CD14-positive monocyte (primary cell): ENCODE measurements at regions not wholly inside any gene's neighbourhood (a gene's known extent, or its start where the extent isn't known, plus 50 kb on each side); places are given as distances from the start of the nearest gene placed in this dataset.

Experiments
- DNase-seq, 3 donors: peaks; one replicate each; pipeline ENCODE4 v3.0.0-alpha.2; 2011 to 2022
- H2AFZ ChIP-seq: 2 replicates; pipeline ENCODE4 v1.6.0; 2012; ENCODE audit warnings: mild to moderate bottlenecking, low read depth, low read length, inconsistent platforms; ENCODE audit not compliant: insufficient read depth, poor library complexity, severe bottlenecking
- H3K27ac ChIP-seq, 2 donors: 1 replicate in 1 of 2; 2 replicates in 1 of 2; pipeline ENCODE4 v1.5.1; 2012 to 2013; ENCODE audit warnings: low read length in 2 of 2, control low read depth in 1 of 2, inconsistent platforms in 1 of 2, low read depth in 1 of 2, mild to moderate bottlenecking in 1 of 2
- H3K27me3 ChIP-seq, 2 donors: one replicate each; pipeline versions ENCODE4 v1.6.0 to v1.6.1; 2011 to 2013; ENCODE audit warnings: low read length in 2 of 2; ENCODE audit not compliant: control insufficient read depth in 2 of 2, insufficient read depth in 2 of 2
- H3K36me3 ChIP-seq, 2 donors: replicated peaks in 1 of 2; 1 replicate in 1 of 2; 2 replicates in 1 of 2; pipeline versions ENCODE4 v1.5.1 to v1.6.1; 2012 to 2013; ENCODE audit warnings: low read length in 2 of 2, control low read depth in 1 of 2, inconsistent platforms in 1 of 2, mild to moderate bottlenecking in 1 of 2; ENCODE audit not compliant: insufficient read depth in 2 of 2, control insufficient read depth in 1 of 2
- H3K4me1 ChIP-seq, 2 donors: 1 replicate in 1 of 2; 2 replicates in 1 of 2; pipeline versions ENCODE4 v1.5.1 to v1.6.1; 2012 to 2013; ENCODE audit warnings: low read length in 2 of 2, control low read depth in 1 of 2, inconsistent platforms in 1 of 2, mild to moderate bottlenecking in 1 of 2, moderate library complexity in 1 of 2; ENCODE audit not compliant: insufficient read depth in 2 of 2, control insufficient read depth in 1 of 2
- H3K4me2 ChIP-seq: replicated peaks from 2 replicates; pipeline ENCODE3; 2012; ENCODE audit warnings: low read length, moderate library complexity, mild to moderate bottlenecking; ENCODE audit not compliant: poor library complexity, severe bottlenecking; ENCODE audit errors: extremely low read depth
- H3K4me3 ChIP-seq, 3 experiments: fragments of 200-600 bp in 1 of 3; sonication (generic) in 1 of 3; replicated peaks in 1 of 3; 1 replicate in 2 of 3; 2 replicates in 1 of 3; pipeline ENCODE4 v1.5.1; 2011 to 2013; ENCODE audit warnings: low read length in 3 of 3, mild to moderate bottlenecking in 3 of 3, control low read depth in 2 of 3, low read depth in 2 of 3, inconsistent platforms in 1 of 3, moderate library complexity in 1 of 3
- H3K79me2 ChIP-seq: 2 replicates; pipeline ENCODE4 v1.6.0; 2012; ENCODE audit warnings: mild to moderate bottlenecking, control low read depth, inconsistent platforms, low read length, moderate library complexity; ENCODE audit not compliant: insufficient read depth
- H3K9ac ChIP-seq: 2 replicates; pipeline ENCODE4 v1.6.0; 2017; ENCODE audit warnings: low read length, mild to moderate bottlenecking; ENCODE audit not compliant: insufficient read depth, poor library complexity, severe bottlenecking
- H3K9me3 ChIP-seq, 2 donors: replicated peaks in 1 of 2; 1 replicate in 1 of 2; 2 replicates in 1 of 2; pipeline versions ENCODE4 v1.5.1 to v1.6.1; 2012 to 2013; ENCODE audit warnings: low read length in 2 of 2, control low read depth in 1 of 2; ENCODE audit not compliant: control insufficient read depth in 1 of 2, insufficient read depth in 1 of 2
- H4K20me1 ChIP-seq: 2 replicates; pipeline ENCODE4 v1.6.0; 2012; ENCODE audit warnings: mild to moderate bottlenecking, low read length, control low read depth, moderate library complexity; ENCODE audit not compliant: insufficient read depth
- H3K27ac Mint-ChIP-seq, 7 donors: one replicate each; pipeline ENCODE4 v1.8.0; 2020; ENCODE audit warnings: mild to moderate bottlenecking in 7 of 7, mixed read lengths in 7 of 7, moderate library complexity in 6 of 7, inconsistent platforms in 2 of 7
- H3K27me3 Mint-ChIP-seq, 3 donors: one replicate each; pipeline ENCODE4 v1.8.0; 2021 to 2022; ENCODE audit warnings: low read depth in 3 of 3, mild to moderate bottlenecking in 3 of 3, mixed read lengths in 3 of 3, moderate library complexity in 3 of 3, inconsistent platforms in 1 of 3
- H3K36me3 Mint-ChIP-seq, 2 donors: one replicate each; pipeline ENCODE4 v1.8.0; 2020; ENCODE audit warnings: mixed read lengths in 2 of 2, inconsistent platforms in 1 of 2, mild to moderate bottlenecking in 1 of 2
- H3K4me1 Mint-ChIP-seq: one replicate; pipeline ENCODE4 v1.8.0; 2020; ENCODE audit warnings: mild to moderate bottlenecking, mixed read lengths
- H3K4me3 Mint-ChIP-seq, 2 donors: one replicate each; pipeline ENCODE4 v1.8.0; 2020; ENCODE audit warnings: mild to moderate bottlenecking in 2 of 2, mixed read lengths in 2 of 2, moderate library complexity in 1 of 2
- H3K9me3 Mint-ChIP-seq, 7 donors: one replicate each; pipeline ENCODE4 v1.8.0; 2020 to 2022; ENCODE audit warnings: mixed read lengths in 7 of 7, mild to moderate bottlenecking in 6 of 7, moderate library complexity in 6 of 7, inconsistent platforms in 2 of 7
- WGBS: methylation state at CpG from one replicate; pipeline ENCODE4 v1.1.5; 2013; ENCODE audit warnings: missing lambda C conversion rate; ENCODE audit not compliant: insufficient coverage; 5-methylcytosine and 5-hydroxymethylcytosine counted together
- intact Hi-C, 2 donors: fragments of 100-400 bp; cut with micrococcal nuclease; formaldehyde crosslinking; loops; one replicate each; pipeline versions ENCODE4 v1.15.0 to v1.15.1; 2023
- TF ChIP-seq, protein P1 (sequence below): fragments of 200-600 bp; IDR thresholded peaks from one replicate; pipeline ENCODE4 v1.8.0; 2022; ENCODE audit warnings: antibody characterized with exemption, mild to moderate bottlenecking

DNA sequence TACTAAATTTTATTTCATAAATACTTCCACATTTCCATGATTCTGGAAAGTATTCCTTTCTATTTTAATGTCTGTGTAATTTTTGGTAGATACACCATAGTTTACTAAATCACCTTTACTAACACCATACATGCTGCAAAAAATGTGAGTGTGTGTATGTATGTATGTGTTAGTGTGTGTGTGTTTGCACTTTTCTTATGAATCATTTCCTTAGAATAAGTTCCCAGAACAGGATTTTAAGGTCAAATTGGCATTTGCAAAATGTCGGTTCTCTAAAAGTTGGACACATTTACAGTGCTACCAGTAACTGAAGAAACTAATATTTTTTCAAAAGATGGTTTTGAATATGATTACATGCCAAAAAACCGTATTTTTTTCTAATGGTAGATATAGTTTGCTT, 137.1 kb downstream of the CYB561 start:
- H3K4me2 ChIP-seq: no peak overlapping the region
- no peaks in the 10 kb centered on the region for H3K79me2 ChIP-seq
- H3K4me1 ChIP-seq: no peaks in the 10 kb centered on the region
- Mint-ChIP-seq H3K36me3 (no peaks in the 10 kb centered on the region), H3K9me3 (peaks cover 6 to 16% (median 10%) of the 10 kb centered on the region in 7 donors), H3K4me1 (no peaks in the 10 kb centered on the region), H3K27me3 (peaks cover 0 to 2% (median 0%) of the 10 kb centered on the region in 3 donors), H3K27ac (no peak overlapping the region), H3K4me3 (no peak overlapping the region)
- TF ChIP-seq, protein P1, sequence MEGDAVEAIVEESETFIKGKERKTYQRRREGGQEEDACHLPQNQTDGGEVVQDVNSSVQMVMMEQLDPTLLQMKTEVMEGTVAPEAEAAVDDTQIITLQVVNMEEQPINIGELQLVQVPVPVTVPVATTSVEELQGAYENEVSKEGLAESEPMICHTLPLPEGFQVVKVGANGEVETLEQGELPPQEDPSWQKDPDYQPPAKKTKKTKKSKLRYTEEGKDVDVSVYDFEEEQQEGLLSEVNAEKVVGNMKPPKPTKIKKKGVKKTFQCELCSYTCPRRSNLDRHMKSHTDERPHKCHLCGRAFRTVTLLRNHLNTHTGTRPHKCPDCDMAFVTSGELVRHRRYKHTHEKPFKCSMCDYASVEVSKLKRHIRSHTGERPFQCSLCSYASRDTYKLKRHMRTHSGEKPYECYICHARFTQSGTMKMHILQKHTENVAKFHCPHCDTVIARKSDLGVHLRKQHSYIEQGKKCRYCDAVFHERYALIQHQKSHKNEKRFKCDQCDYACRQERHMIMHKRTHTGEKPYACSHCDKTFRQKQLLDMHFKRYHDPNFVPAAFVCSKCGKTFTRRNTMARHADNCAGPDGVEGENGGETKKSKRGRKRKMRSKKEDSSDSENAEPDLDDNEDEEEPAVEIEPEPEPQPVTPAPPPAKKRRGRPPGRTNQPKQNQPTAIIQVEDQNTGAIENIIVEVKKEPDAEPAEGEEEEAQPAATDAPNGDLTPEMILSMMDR: no peak
- WGBS: no CpG with 5 or more reads among the region's 2 CpGs
- intact Hi-C loops: no loop called here
- H2AFZ ChIP-seq: no peak overlapping the region
- DNase-seq: no peak
- H4K20me1 ChIP-seq: no peaks in the 10 kb centered on the region
- H3K9me3 ChIP-seq: peaks cover 4 to 14% of the 10 kb centered on the region in 2 donors
- H3K36me3 ChIP-seq: no peaks in the 10 kb centered on the region
- no peak overlapping the region for H3K4me3 ChIP-seq
- H3K27me3 ChIP-seq: no peaks in the 10 kb centered on the region
- no peak overlapping the region for H3K27ac ChIP-seq
- no peak overlapping the region for H3K9ac ChIP-seq

DNA sequence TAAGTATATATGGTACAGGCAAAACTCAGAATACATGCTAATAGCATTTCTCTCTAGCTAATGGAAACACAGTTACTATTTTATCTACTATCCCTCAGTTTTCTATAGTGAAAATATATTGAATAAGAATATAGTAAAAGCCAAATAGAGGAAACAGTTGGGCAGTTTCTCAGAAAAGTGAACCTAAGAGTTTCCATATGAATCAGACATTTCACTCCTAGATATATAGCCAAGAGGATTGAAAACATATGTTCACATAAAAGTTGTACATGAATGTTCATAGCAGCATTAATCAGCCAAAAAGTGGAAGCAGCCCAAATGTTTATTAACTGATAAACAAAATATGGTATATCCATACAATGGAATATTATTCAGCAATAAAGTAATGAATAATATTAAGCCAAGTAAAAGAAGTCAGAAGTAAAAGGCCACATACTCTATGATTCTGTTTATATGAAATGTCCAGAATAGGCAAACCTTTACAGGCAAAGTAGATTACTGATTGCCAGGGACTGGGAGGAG, 134.6 kb downstream of the CYB561 start:
- Histone ChIP-seq H3K36me3 (peaks cover 0 to 11% of the 10 kb centered on the region in 2 donors), H4K20me1 (no peaks in the 10 kb centered on the region), H3K9me3 (no peaks in the 10 kb centered on the region), H3K4me3 (no peak overlapping the region), H2AFZ (no peak overlapping the region), H3K4me2 (no peak overlapping the region), H3K27ac (no peak overlapping the region), H3K27me3 (no peaks in the 10 kb centered on the region), H3K79me2 (no peaks in the 10 kb centered on the region), H3K9ac (no peak overlapping the region), H3K4me1 (no peaks in the 10 kb centered on the region)
- Mint-ChIP-seq H3K9me3 (peaks cover 0 to 6% (median 0%) of the 10 kb centered on the region in 7 donors), H3K27ac (no peak overlapping the region), H3K27me3 (no peaks in the 10 kb centered on the region), H3K36me3 (peaks cover 8 to 11% of the 10 kb centered on the region in 2 donors), H3K4me3 (no peak overlapping the region), H3K4me1 (no peaks in the 10 kb centered on the region)
- no peak for DNase-seq
- intact Hi-C loops: no loop called here
- TF ChIP-seq, protein P1: no peak
